RWPE1 (cell line): ENCODE measurements at regions not wholly inside any gene's neighbourhood (a gene's known extent, or its start where the extent isn't known, plus 50 kb on each side); places are given as distances from the start of the nearest gene placed in this dataset.

Experiments used
- CTCF ChIA-PET: fragments of 350-600 bp; sonication (Branson Sonifier 250); formaldehyde crosslinking; extraction: SDS; loops from one replicate; lab custom pipeline; 2021; lab: Yijun Ruan, JAX
- POLR2A ChIA-PET: fragments of 400-600 bp; formaldehyde crosslinking; extraction: SDS; loops from one replicate; lab custom pipeline; 2020; ENCODE audit warnings: antibody characterized with exemption; ENCODE audit not compliant: low non-redundant PET; lab: Yijun Ruan, JAX
- DNase-seq: peaks from one replicate; pipeline ENCODE4 v3.0.0; 2012; ENCODE audit warnings: low spot score
- H3K27ac ChIP-seq: fragments of 450-650 bp; 2 replicates; pipeline ENCODE4 v1.5.1; 2017
- CTCF ChIP-seq: fragments of 450-650 bp; conservative IDR thresholded peaks from 2 replicates; pipeline ENCODE4 v1.5.1; 2017; ENCODE audit warnings: low read depth, mild to moderate bottlenecking

GRCh38 chr3:110106805-110107204 lies 769.5 kb upstream of the DPPA4 start:
- TF ChIP-seq CTCF, result no peak
- CTCF ChIA-PET, result no interaction called here
- DNase-seq, result no peak
- no peak overlapping the region for H3K27ac ChIP-seq
- POLR2A ChIA-PET, result no interaction called here

GRCh38 chr3:110123946-110124345 lies 786.6 kb upstream of the DPPA4 start:
- CTCF ChIA-PET, result interaction anchor here (0.6 kb wide), 1 partner anchor 303 kb away, joined by 5 read pairs; no protein-coding TSS in a partner anchor
- POLR2A ChIA-PET, result no interaction called here
- no peak for DNase-seq
- no peak for TF ChIP-seq CTCF
- no peak overlapping the region for H3K27ac ChIP-seq

GRCh38 chr3:110126065-110126464 lies 788.7 kb upstream of the DPPA4 start:
- DNase-seq, result no peak
- ChIA-PET CTCF (no interaction called here), POLR2A (no interaction called here)
- no peak for TF ChIP-seq CTCF
- no peak overlapping the region for H3K27ac ChIP-seq

GRCh38 chr3:110133971-110134370 lies 796.6 kb upstream of the DPPA4 start:
- TF ChIP-seq CTCF, result no peak
- no peak overlapping the region for H3K27ac ChIP-seq
- no peak for DNase-seq
- CTCF ChIA-PET, result no interaction called here
- POLR2A ChIA-PET, result no interaction called here

- ChIA-PET CTCF (interaction anchor here (0.5 kb wide), 1 partner anchor 11 kb away, joined by 5 read pairs; no protein-coding TSS in a partner anchor), POLR2A (no interaction called here)
- DNase-seq, result no peak
- no peak for TF ChIP-seq CTCF
- H3K27ac ChIP-seq, result no peak overlapping the region
These were observed 801.7 kb upstream of the DPPA4 start for GRCh38 chr3:110139048-110139447.

- no peak for DNase-seq
- no peak overlapping the region for H3K27ac ChIP-seq
- ChIA-PET CTCF (interaction anchor here (0.6 kb wide), 1 partner anchor 1560 kb away, joined by 3 read pairs; no protein-coding TSS in a partner anchor), POLR2A (no interaction called here)
- TF ChIP-seq CTCF, result no peak
These were observed 802.5 kb upstream of the DPPA4 start for GRCh38 chr3:110139821-110140220.
